Activated CD8-positive, alpha-beta T cell treated with anti-CD3 and anti-CD28 coated beads for 36 hours (primary cell): ENCODE measurements at regions not wholly inside any gene's neighbourhood (a gene's known extent, or its start where the extent isn't known, plus 50 kb on each side); places are given as distances from the start of the nearest gene placed in this dataset.

ENCODE experiments used
- ATAC-seq: fragments of 200-7000 bp; cut with Tn5 transposase; one replicate; pipeline ENCODE4 v1.10.0; 2021; ENCODE audit warnings: mild to moderate bottlenecking, moderate library complexity
- CTCF ChIA-PET: fragments of 350-600 bp; sonication (Branson Sonifier 250); formaldehyde crosslinking; loops from one replicate; lab custom pipeline; 2021; ENCODE audit warnings: antibody characterized with exemption; lab: Charles Lee
- POLR2A ChIA-PET: fragments of 350-600 bp; sonication (Branson Sonifier 250); formaldehyde crosslinking; loops from one replicate; lab custom pipeline; 2021; ENCODE audit warnings: antibody characterized with exemption; lab: Charles Lee
- DNase-seq: peaks from one replicate; pipeline ENCODE4 v3.0.0-alpha.2; 2020
- H3K27ac Mint-ChIP-seq: one replicate; pipeline ENCODE4 v1.8.0; 2021; ENCODE audit warnings: mild to moderate bottlenecking, mixed read lengths
- H3K27me3 Mint-ChIP-seq: one replicate; pipeline ENCODE4 v1.8.0; 2021; ENCODE audit warnings: mixed read lengths
- H3K36me3 Mint-ChIP-seq: one replicate; pipeline ENCODE4 v1.8.0; 2021; ENCODE audit warnings: low read depth, mixed read lengths
- H3K4me1 Mint-ChIP-seq: one replicate; pipeline ENCODE4 v1.8.0; 2021; ENCODE audit warnings: low read depth, mixed read lengths
- H3K4me3 Mint-ChIP-seq: one replicate; pipeline ENCODE4 v1.8.0; 2021; ENCODE audit warnings: mild to moderate bottlenecking, moderate library complexity, mixed read lengths
- H3K9me3 Mint-ChIP-seq: one replicate; pipeline ENCODE4 v1.8.0; 2021; ENCODE audit warnings: mixed read lengths
- intact Hi-C: fragments of 100-400 bp; cut with micrococcal nuclease; formaldehyde crosslinking; loops from one replicate; pipeline ENCODE4 v1.10.0; 2022
- TF ChIP-seq, protein P1 (sequence below): fragments of 200-600 bp; IDR thresholded peaks from one replicate; pipeline ENCODE4 v1.8.0; 2022; ENCODE audit warnings: antibody characterized with exemption, mild to moderate bottlenecking

- intact Hi-C loops, result no loop called here
- ChIA-PET POLR2A (no interaction called here), CTCF (no interaction called here)
- Mint-ChIP-seq H3K9me3 (peaks cover 11% of the 10 kb centered on the region), H3K4me1 (no peaks in the 10 kb centered on the region), H3K36me3 (no peaks in the 10 kb centered on the region), H3K4me3 (no peak overlapping the region), H3K27ac (no peak overlapping the region), H3K27me3 (peaks cover 2% of the 10 kb centered on the region)
- DNase-seq, result no peak
- TF ChIP-seq, protein P1, sequence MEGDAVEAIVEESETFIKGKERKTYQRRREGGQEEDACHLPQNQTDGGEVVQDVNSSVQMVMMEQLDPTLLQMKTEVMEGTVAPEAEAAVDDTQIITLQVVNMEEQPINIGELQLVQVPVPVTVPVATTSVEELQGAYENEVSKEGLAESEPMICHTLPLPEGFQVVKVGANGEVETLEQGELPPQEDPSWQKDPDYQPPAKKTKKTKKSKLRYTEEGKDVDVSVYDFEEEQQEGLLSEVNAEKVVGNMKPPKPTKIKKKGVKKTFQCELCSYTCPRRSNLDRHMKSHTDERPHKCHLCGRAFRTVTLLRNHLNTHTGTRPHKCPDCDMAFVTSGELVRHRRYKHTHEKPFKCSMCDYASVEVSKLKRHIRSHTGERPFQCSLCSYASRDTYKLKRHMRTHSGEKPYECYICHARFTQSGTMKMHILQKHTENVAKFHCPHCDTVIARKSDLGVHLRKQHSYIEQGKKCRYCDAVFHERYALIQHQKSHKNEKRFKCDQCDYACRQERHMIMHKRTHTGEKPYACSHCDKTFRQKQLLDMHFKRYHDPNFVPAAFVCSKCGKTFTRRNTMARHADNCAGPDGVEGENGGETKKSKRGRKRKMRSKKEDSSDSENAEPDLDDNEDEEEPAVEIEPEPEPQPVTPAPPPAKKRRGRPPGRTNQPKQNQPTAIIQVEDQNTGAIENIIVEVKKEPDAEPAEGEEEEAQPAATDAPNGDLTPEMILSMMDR, result no peak
- ATAC-seq, result no peak
Observed at GRCh38 chr4:53752124-53752523, 160.8 kb upstream of the LNX1 start.

DNA sequence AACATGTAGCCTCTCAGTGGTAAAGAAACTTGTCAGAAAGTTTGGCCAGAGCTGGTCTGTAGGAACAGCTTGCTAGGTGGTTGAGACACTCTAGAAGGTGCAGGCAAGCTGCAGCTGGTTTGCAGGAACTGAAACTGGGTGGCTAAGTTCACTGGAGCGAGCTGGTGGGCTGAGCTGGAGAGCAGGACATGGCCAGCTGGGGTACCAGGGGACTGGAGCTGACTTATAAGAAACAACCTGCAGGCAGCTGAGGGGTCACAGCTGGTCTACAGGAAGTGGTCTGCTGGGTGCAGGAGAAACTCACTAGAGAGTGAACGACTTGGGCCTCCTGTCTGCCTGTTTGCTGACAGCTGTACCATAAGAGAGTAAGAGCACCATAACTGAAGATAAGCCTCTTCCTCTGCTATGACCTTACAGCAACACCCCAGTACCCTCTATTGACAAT, 157.1 kb upstream of the LNX1 start:
- no peak overlapping the region for H3K27ac Mint-ChIP-seq

DNA sequence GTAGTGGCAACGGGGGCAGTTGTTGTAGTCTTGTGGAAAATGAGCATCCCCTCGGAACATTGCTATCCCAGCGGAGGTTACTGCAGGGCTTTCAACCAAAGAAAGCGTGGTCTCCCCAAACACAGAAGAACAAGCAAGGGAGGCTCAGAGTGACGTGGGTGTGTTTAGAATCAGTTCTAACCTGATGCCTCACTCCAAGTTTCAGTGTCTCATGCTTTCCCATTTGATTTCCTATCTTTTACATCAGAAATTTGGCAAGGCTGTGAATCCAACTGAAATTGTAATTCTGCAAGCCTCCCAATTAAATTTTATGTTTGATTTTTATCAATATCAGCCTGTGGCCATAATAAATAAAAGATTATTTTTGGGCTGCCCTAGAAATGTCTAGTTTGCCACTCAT, 156.1 kb upstream of the LNX1 start:
- POLR2A ChIA-PET, result no interaction called here
- no peak for ATAC-seq
- Mint-ChIP-seq H3K27me3 (peaks cover 2% of the 10 kb centered on the region), H3K9me3 (no peaks in the 10 kb centered on the region), H3K27ac (no peak overlapping the region), H3K36me3 (no peaks in the 10 kb centered on the region), H3K4me3 (no peak overlapping the region), H3K4me1 (no peaks in the 10 kb centered on the region)
- DNase-seq, result no peak
- TF ChIP-seq, protein P1, result no peak
- CTCF ChIA-PET, result no interaction called here
- intact Hi-C loops, result no loop called here

More for the DNA sequence above, 157.1 kb upstream of the LNX1 start:
- no peaks in the 10 kb centered on the region for H3K4me1 Mint-ChIP-seq
- CTCF ChIA-PET, result no interaction called here
- no peak overlapping the region for H3K4me3 Mint-ChIP-seq
- intact Hi-C loops, result no loop called here
- TF ChIP-seq, protein P1, result no peak
- DNase-seq (no peak), ATAC-seq (no peak)
- H3K9me3 Mint-ChIP-seq, result no peaks in the 10 kb centered on the region
- H3K27me3 Mint-ChIP-seq, result peaks cover 2% of the 10 kb centered on the region
- POLR2A ChIA-PET, result no interaction called here
- H3K36me3 Mint-ChIP-seq, result no peaks in the 10 kb centered on the region

DNA sequence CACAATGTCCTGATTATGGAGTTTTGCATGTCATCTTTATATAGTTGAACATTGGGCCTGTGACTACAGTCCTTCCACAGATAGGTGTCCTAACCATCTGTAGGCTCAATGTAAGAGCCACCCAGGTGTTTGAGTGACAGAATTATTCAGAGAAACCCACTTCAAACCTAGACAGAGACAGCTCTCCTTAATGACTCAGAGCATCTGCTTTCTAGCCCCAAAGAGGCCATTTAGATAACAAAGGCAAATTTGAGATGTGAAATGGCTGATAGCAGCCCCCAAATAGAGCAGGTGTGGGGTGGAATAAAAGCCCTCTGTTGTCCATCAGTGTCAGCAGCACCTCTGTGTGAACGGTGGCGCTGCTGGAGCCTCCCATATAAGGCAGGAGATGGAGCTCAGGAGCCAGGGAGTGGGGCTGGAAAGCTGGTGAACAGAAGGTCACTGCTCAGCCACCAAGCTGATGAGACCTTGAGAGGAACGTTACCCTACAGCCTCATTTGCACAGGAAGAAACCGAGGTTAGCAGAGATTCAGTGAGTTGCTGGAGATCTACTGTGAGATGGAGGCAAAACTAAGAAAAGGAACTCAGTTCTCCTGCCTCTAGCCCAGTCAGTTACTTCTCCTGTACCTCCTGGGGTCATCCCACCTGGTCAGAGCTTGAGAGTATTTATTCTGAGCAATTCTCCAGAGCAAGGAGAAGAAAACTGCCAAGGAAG, 153.3 kb upstream of the LNX1 start:
- no peak for DNase-seq
- Mint-ChIP-seq H3K27ac (no peak overlapping the region), H3K27me3 (no peaks in the 10 kb centered on the region), H3K36me3 (no peaks in the 10 kb centered on the region), H3K4me3 (no peak overlapping the region), H3K9me3 (no peaks in the 10 kb centered on the region), H3K4me1 (no peaks in the 10 kb centered on the region)
- POLR2A ChIA-PET, result no interaction called here
- no peak for ATAC-seq
- intact Hi-C loops, result no loop called here
- TF ChIP-seq, protein P1, result no peak
- CTCF ChIA-PET, result no interaction called here

DNA sequence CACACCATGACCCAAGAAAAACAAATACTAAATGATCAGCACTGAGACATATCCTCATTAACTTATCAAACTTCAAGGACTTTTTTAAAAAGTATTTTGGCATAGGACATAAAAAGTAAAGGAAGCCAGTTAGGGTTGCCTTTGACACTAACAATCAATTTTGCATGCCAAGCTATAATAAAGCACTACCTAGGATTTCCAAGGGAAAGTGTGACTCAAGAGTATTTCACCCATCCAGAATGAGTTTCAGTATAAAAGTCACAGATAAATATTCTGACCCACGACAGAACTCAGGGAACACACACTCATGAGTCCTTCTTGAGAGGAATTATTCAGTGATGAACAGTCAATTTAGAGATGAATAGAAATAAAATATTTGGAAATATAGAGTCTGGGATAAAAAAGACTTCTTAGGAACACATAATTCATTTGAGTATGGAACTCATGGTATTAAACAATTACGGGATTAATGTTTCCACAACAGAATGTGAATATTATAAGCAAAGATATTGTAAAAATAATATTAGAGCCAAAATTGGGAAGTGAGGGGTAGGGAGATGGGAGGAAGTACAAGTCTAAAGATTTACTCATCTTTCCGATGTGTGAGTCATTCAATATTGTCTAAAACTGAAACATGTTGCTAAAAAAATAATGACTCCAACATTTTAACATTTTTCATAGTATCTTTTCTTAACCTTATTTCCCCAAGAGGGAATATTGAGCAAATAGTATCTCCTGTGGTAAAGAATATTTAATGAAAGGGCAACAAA, 143.5 kb upstream of the LNX1 start:
- ChIA-PET POLR2A (no interaction called here), CTCF (no interaction called here)
- Mint-ChIP-seq H3K36me3 (no peaks in the 10 kb centered on the region), H3K4me3 (no peak overlapping the region), H3K4me1 (no peaks in the 10 kb centered on the region), H3K27ac (no peak overlapping the region), H3K27me3 (peaks cover 1% of the 10 kb centered on the region), H3K9me3 (peaks cover 2% of the 10 kb centered on the region)
- no peak for DNase-seq
- TF ChIP-seq, protein P1, result no peak
- no peak for ATAC-seq
- intact Hi-C loops, result no loop called here
